IPS-20b (cell line): ENCODE measurements at regions not wholly inside any gene's neighbourhood (a gene's known extent, or its start where the extent isn't known, plus 50 kb on each side); places are given as distances from the start of the nearest gene placed in this dataset.

ENCODE experiments used
- H3K27ac ChIP-seq: one replicate; pipeline ENCODE4 v1.5.1; 2013; ENCODE audit warnings: low read length
- H3K27me3 ChIP-seq: 2 replicates; pipeline ENCODE4 v1.6.1; 2013; ENCODE audit warnings: mild to moderate bottlenecking, low read length, inconsistent platforms; ENCODE audit not compliant: insufficient read depth
- H3K36me3 ChIP-seq: 2 replicates; pipeline ENCODE4 v1.6.1; 2013; ENCODE audit warnings: low read depth, mild to moderate bottlenecking, inconsistent platforms, low read length, moderate library complexity; ENCODE audit not compliant: insufficient read depth
- H3K4me1 ChIP-seq: 2 replicates; pipeline ENCODE4 v1.6.1; 2013; ENCODE audit warnings: mild to moderate bottlenecking, control low read depth, inconsistent platforms, low read length, moderate library complexity; ENCODE audit not compliant: insufficient read depth
- H3K4me3 ChIP-seq: 2 replicates; pipeline ENCODE4 v1.5.1; 2013; ENCODE audit warnings: mild to moderate bottlenecking, low read length, inconsistent platforms
- H3K9ac ChIP-seq: 2 replicates; pipeline ENCODE4 v1.6.1; 2013; ENCODE audit warnings: low read depth, mild to moderate bottlenecking, inconsistent platforms, low read length, moderate library complexity
- H3K9me3 ChIP-seq: 2 replicates; pipeline ENCODE4 v1.6.1; 2013; ENCODE audit warnings: mild to moderate bottlenecking, low read depth, low read length, inconsistent platforms; ENCODE audit not compliant: insufficient read depth

- H3K9me3 ChIP-seq = no peaks in the 10 kb centered on the region
- no peaks in the 10 kb centered on the region for H3K27me3 ChIP-seq
- H3K9ac ChIP-seq = no peak overlapping the region
- peaks cover 4% of the 10 kb centered on the region for H3K4me1 ChIP-seq
- no peak overlapping the region for H3K4me3 ChIP-seq
- no peaks in the 10 kb centered on the region for H3K36me3 ChIP-seq
- no peak overlapping the region for H3K27ac ChIP-seq
These were observed 248.1 kb upstream of the CHRNA7 start for GRCh38 chr15:31782016-31782783.

- Histone ChIP-seq H3K9ac (no peak overlapping the region), H3K9me3 (no peaks in the 10 kb centered on the region), H3K27me3 (no peaks in the 10 kb centered on the region), H3K4me3 (no peak overlapping the region), H3K4me1 (peaks cover 4% of the 10 kb centered on the region), H3K27ac (no peak overlapping the region), H3K36me3 (no peaks in the 10 kb centered on the region)
These were observed 247.4 kb upstream of the CHRNA7 start for GRCh38 chr15:31782951-31783350.

DNA sequence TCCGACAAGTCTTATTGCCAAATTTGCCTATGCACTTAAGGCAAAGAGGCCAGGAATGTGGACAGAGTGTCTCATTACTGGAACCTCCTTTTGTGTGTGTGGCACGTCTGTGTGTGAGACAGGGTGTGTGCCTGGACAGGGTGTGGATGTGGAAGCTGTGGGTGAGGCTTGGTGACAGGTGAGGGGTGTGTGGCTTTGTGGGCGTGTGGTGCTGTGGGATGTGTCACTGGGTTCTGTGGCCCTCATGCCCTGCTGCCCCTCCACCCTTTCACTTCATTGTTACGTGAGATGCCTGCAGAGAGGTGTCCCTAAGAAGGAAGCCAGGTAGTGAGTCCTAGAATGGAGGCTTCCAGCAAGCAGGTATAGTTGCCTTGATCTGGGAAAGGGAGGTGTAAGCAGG is 244.0 kb upstream of the CHRNA7 start:
- Histone ChIP-seq H3K27me3 (no peaks in the 10 kb centered on the region), H3K9ac (no peak overlapping the region), H3K36me3 (no peaks in the 10 kb centered on the region), H3K27ac (no peak overlapping the region), H3K9me3 (no peaks in the 10 kb centered on the region), H3K4me1 (peaks cover 4% of the 10 kb centered on the region), H3K4me3 (no peak overlapping the region)

DNA sequence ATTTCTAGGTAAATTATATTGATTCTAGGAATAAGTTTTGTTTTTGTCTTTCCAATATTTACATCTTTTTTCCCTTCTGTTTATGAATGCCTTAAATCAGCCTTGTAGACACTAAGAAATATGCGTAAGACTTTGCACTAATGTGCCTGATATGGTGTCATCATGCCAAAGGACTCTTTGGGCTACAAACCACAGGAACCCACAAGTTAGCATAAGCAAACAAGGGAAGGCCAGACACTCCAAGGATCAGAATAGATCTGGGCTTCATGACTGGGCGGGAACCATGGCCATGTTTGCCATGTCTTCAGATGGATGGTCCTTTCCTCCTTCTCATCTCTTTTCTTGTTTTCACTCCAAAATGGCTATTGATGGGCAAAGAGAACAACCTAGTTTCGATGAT is 242.2 kb upstream of the CHRNA7 start:
- H3K27ac ChIP-seq = no peak overlapping the region
- H3K9ac ChIP-seq = no peak overlapping the region
- peaks cover 4% of the 10 kb centered on the region for H3K4me1 ChIP-seq
- H3K9me3 ChIP-seq = no peaks in the 10 kb centered on the region
- H3K27me3 ChIP-seq = no peaks in the 10 kb centered on the region
- no peaks in the 10 kb centered on the region for H3K36me3 ChIP-seq
- H3K4me3 ChIP-seq = no peak overlapping the region

DNA sequence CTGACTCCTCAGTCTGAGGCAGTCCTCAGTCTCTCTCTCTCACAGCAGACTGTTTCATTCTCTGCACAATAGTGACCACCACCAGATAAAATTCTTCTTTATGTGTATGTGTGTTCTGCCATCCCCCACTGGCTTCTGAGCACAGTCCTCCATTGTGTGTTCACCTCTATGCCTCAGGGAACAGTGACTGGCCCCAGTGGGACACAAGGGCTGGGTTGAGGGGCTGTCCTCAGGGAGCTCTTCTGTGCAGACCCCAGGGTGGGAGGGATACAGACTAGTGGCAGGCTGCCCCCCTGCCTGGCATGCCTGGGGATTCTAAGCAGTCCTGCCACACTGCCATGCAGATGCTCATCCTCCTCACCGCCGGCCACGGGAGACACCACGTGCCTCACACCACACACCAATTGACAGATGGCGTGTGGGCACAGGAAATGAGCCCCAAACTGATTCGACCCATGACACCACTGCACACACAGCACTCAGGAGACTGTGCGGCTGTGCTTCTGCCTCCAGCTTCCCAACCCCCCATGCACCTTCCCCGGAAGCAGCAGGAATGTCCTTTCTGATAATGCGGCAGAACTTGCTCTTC is 237.6 kb upstream of the CHRNA7 start:
- H3K27me3 ChIP-seq = no peaks in the 10 kb centered on the region
- no peaks in the 10 kb centered on the region for H3K4me1 ChIP-seq
- no peak overlapping the region for H3K4me3 ChIP-seq
- H3K9me3 ChIP-seq = no peaks in the 10 kb centered on the region
- H3K36me3 ChIP-seq = no peaks in the 10 kb centered on the region
- H3K9ac ChIP-seq = no peak overlapping the region
- no peak overlapping the region for H3K27ac ChIP-seq

GRCh38 chr15:31799319-31799714 is 231.0 kb upstream of the CHRNA7 start:
- no peak overlapping the region for H3K27ac ChIP-seq
- H3K4me3 ChIP-seq = no peak overlapping the region
- no peaks in the 10 kb centered on the region for H3K9me3 ChIP-seq
- no peaks in the 10 kb centered on the region for H3K4me1 ChIP-seq
- no peaks in the 10 kb centered on the region for H3K27me3 ChIP-seq
- H3K36me3 ChIP-seq = no peaks in the 10 kb centered on the region
- no peak overlapping the region for H3K9ac ChIP-seq

- Histone ChIP-seq H3K9me3 (no peaks in the 10 kb centered on the region), H3K27ac (no peak overlapping the region), H3K36me3 (no peaks in the 10 kb centered on the region), H3K27me3 (no peaks in the 10 kb centered on the region), H3K4me3 (no peak overlapping the region), H3K4me1 (no peaks in the 10 kb centered on the region), H3K9ac (no peak overlapping the region)
These were observed 230.5 kb upstream of the CHRNA7 start for GRCh38 chr15:31799715-31800321.

DNA sequence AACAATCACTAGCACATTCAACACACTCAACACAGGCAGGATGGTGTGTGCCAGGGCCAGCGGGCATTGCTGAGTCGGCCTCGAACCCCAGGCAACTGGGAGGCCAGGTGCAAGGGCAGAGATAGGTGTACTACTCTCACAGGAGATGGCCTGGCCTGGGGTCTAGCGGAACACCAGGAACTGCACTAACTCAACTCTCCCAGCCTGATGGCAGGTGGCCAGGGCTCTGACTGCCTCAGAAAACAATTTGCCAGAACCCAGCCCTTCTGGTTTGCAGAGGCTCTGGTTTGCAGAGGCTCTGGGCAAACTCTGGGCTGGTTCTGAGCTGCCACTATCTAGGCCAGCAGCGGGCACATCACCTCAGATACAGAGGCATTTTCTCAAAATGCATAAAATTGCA is 229.2 kb upstream of the CHRNA7 start:
- Histone ChIP-seq H3K4me1 (no peaks in the 10 kb centered on the region), H3K27ac (no peak overlapping the region), H3K9ac (no peak overlapping the region), H3K27me3 (no peaks in the 10 kb centered on the region), H3K36me3 (no peaks in the 10 kb centered on the region), H3K4me3 (no peak overlapping the region), H3K9me3 (no peaks in the 10 kb centered on the region)

DNA sequence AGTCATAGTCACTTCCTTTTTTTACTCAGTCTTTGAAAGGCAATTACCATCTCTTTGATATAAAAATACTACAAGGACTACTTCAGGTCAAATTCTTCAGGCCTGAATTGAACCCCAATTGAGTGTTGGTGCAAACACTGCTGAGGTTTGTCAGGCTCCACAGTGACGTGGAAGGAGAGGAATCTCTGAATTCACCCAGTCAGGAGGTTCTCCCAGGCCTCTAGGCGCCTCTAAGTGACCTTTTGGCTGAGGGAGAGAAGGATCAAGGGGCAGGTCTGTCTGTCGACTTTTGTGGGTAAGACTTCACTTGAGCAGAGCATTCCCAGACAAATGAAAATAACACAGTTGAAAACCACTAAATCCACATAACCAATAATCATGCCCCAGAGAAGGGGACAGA is 227.6 kb upstream of the CHRNA7 start:
- H3K9ac ChIP-seq = no peak overlapping the region
- H3K9me3 ChIP-seq = no peaks in the 10 kb centered on the region
- H3K27ac ChIP-seq = no peak overlapping the region
- H3K4me1 ChIP-seq = no peaks in the 10 kb centered on the region
- no peaks in the 10 kb centered on the region for H3K27me3 ChIP-seq
- no peak overlapping the region for H3K4me3 ChIP-seq
- H3K36me3 ChIP-seq = no peaks in the 10 kb centered on the region

GRCh38 chr15:31803388-31803884 is 226.9 kb upstream of the CHRNA7 start:
- Histone ChIP-seq H3K9me3 (no peaks in the 10 kb centered on the region), H3K27ac (no peak overlapping the region), H3K27me3 (no peaks in the 10 kb centered on the region), H3K36me3 (no peaks in the 10 kb centered on the region), H3K4me3 (no peak overlapping the region), H3K4me1 (no peaks in the 10 kb centered on the region), H3K9ac (no peak overlapping the region)

- Histone ChIP-seq H3K4me1 (no peaks in the 10 kb centered on the region), H3K9me3 (no peaks in the 10 kb centered on the region), H3K4me3 (no peak overlapping the region), H3K27ac (no peak overlapping the region), H3K27me3 (no peaks in the 10 kb centered on the region), H3K9ac (no peak overlapping the region), H3K36me3 (no peaks in the 10 kb centered on the region)
These were observed 225.1 kb upstream of the CHRNA7 start for GRCh38 chr15:31805090-31805662.

DNA sequence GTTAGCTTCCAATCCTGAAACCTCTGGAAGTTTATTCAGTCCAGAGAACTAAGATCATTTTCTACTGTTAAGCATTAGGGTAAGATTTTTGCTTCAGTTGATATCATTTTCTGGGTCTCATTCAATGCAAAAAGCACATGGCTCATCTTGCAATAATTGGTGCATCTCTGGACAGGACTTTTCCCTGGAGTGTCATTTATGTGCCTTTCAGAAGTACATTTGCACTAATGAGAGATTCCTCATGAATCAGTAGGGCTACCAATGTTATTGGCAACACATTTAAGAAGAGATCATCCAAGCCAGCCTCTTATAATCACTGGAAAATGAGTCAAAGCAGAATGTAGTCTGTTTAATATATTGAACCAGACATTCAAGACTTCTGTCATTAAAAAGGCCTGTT is 224.2 kb upstream of the CHRNA7 start:
- Histone ChIP-seq H3K9me3 (no peaks in the 10 kb centered on the region), H3K36me3 (no peaks in the 10 kb centered on the region)

More for the DNA sequence above, 224.2 kb upstream of the CHRNA7 start:
- no peak overlapping the region for H3K27ac ChIP-seq
- H3K4me3 ChIP-seq = no peak overlapping the region
- H3K9ac ChIP-seq = no peak overlapping the region
- H3K4me1 ChIP-seq = no peaks in the 10 kb centered on the region
- H3K27me3 ChIP-seq = no peaks in the 10 kb centered on the region
